BLaER1 treated with 17β-estradiol and CSF1 and Interleukin-3, amounts not matched to agents 10 nM and 100 nM (cell line): ENCODE measurements at regions not wholly inside any gene's neighbourhood (a gene's known extent, or its start where the extent isn't known, plus 50 kb on each side); places are given as distances from the start of the nearest gene placed in this dataset.

Source experiments
- H3K27ac ChIP-seq, 11 experiments: shearing (Covaris generic); formaldehyde crosslinking; 2 replicates each; pipeline ENCODE4 v1.8.1; 2022
- H3K27me3 ChIP-seq, 11 experiments: shearing (Covaris generic); formaldehyde crosslinking; 2 replicates each; pipeline ENCODE4 v1.8.1; 2022
- H3K36me3 ChIP-seq, 11 experiments: shearing (Covaris generic); formaldehyde crosslinking; 2 replicates each; pipeline ENCODE4 v1.8.1; 2022
- H3K4me1 ChIP-seq, 10 experiments: shearing (Covaris generic); formaldehyde crosslinking; 2 replicates each; pipeline ENCODE4 v1.8.1; 2022
- H3K4me2 ChIP-seq, 11 experiments: shearing (Covaris generic); formaldehyde crosslinking; 2 replicates each; pipeline ENCODE4 v1.8.1; 2022
- H3K4me3 ChIP-seq, 10 experiments: shearing (Covaris generic); formaldehyde crosslinking; 2 replicates each; pipeline ENCODE4 v1.8.1; 2022
- H3K9ac ChIP-seq, 11 experiments: shearing (Covaris generic); formaldehyde crosslinking; 2 replicates each; pipeline ENCODE4 v1.8.1; 2022
- H3K9me3 ChIP-seq, 11 experiments: shearing (Covaris generic); formaldehyde crosslinking; replicated peaks in 1 of 11; 2 replicates each; pipeline ENCODE4 v1.8.1; 2022
- H4K20me1 ChIP-seq, 11 experiments: shearing (Covaris generic); formaldehyde crosslinking; 2 replicates each; pipeline ENCODE4 v1.8.1; 2022
- Cebpa-rat ChIP-seq, 11 experiments: shearing (Covaris generic); IDR thresholded peaks; 2 replicates each; pipeline ENCODE4 v1.8.1; 2022

- Histone ChIP-seq H4K20me1 (no peaks in the 10 kb centered on the region), H3K36me3 (no peaks in the 10 kb centered on the region), H3K9me3 (peaks cover 17 to 37% (median 30%) of the 10 kb centered on the region in 11 experiments; a peak in 20 of 22 replicates), H3K9ac (no peak overlapping the region), H3K27me3 (no peaks in the 10 kb centered on the region), H3K4me2 (peak overlapping the region in 8 of 11 experiments; percentile 1 to 53 (median 36); a peak in 14 of 22 replicates), H3K4me1 (peaks cover 13 to 58% (median 51%) of the 10 kb centered on the region in 10 experiments; a peak in 19 of 20 replicates), H3K4me3 (no peak overlapping the region), H3K27ac (no peak overlapping the region)
- no peak for TF ChIP-seq Cebpa-rat (IDR thresholded peaks at IDR 0.05)
Observed at GRCh38 chr15:79167776-79168175, 77.2 kb upstream of the RASGRF1 start.

- Histone ChIP-seq H3K9me3 (peaks cover 17 to 37% (median 30%) of the 10 kb centered on the region in 11 experiments; a peak in 20 of 22 replicates), H3K27ac (no peak overlapping the region), H3K4me3 (no peak overlapping the region), H4K20me1 (no peaks in the 10 kb centered on the region), H3K4me1 (peaks cover 13 to 56% (median 51%) of the 10 kb centered on the region in 10 experiments; a peak in 19 of 20 replicates), H3K36me3 (no peaks in the 10 kb centered on the region), H3K27me3 (no peaks in the 10 kb centered on the region), H3K4me2 (peak overlapping the region in 9 of 11 experiments; percentile 3 to 53 (median 38); a peak in 16 of 22 replicates), H3K9ac (no peak overlapping the region)
- no peak for TF ChIP-seq Cebpa-rat (IDR thresholded peaks at IDR 0.05)
Observed at GRCh38 chr15:79166311-79166955, 75.9 kb upstream of the RASGRF1 start.

GRCh38 chr15:79164465-79164864 is 73.9 kb upstream of the RASGRF1 start:
- no peak overlapping the region for H3K4me3 ChIP-seq
- no peak for TF ChIP-seq Cebpa-rat (IDR thresholded peaks at IDR 0.05)
- no peaks in the 10 kb centered on the region for H4K20me1 ChIP-seq
- H3K4me2 ChIP-seq = no peak overlapping the region
- H3K36me3 ChIP-seq = no peaks in the 10 kb centered on the region
- no peak overlapping the region for H3K9ac ChIP-seq
- H3K9me3 ChIP-seq = peaks cover 17 to 37% (median 30%) of the 10 kb centered on the region in 11 experiments; a peak in 20 of 22 replicates
- H3K27ac ChIP-seq = no peak overlapping the region
- no peaks in the 10 kb centered on the region for H3K27me3 ChIP-seq
- H3K4me1 ChIP-seq = peaks cover 3 to 44% (median 41%) of the 10 kb centered on the region in 10 experiments; a peak in 19 of 20 replicates

GRCh38 chr15:79164043-79164442 is 73.5 kb upstream of the RASGRF1 start:
- no peaks in the 10 kb centered on the region for H3K27me3 ChIP-seq
- H3K9me3 ChIP-seq = peaks cover 17 to 37% (median 30%) of the 10 kb centered on the region in 11 experiments; a peak in 20 of 22 replicates
- peaks cover 0 to 40% (median 37%) of the 10 kb centered on the region in 10 experiments; a peak in 15 of 20 replicates for H3K4me1 ChIP-seq
- no peaks in the 10 kb centered on the region for H4K20me1 ChIP-seq
- no peak overlapping the region for H3K9ac ChIP-seq
- no peak for TF ChIP-seq Cebpa-rat (IDR thresholded peaks at IDR 0.05)
- H3K4me3 ChIP-seq = no peak overlapping the region
- no peak overlapping the region for H3K4me2 ChIP-seq
- H3K36me3 ChIP-seq = no peaks in the 10 kb centered on the region
- no peak overlapping the region for H3K27ac ChIP-seq

GRCh38 chr15:79163395-79163794 is 72.8 kb upstream of the RASGRF1 start:
- no peaks in the 10 kb centered on the region for H3K36me3 ChIP-seq
- no peak overlapping the region for H3K4me2 ChIP-seq
- no peak for TF ChIP-seq Cebpa-rat (IDR thresholded peaks at IDR 0.05)
- H3K9me3 ChIP-seq = peaks cover 17 to 37% (median 30%) of the 10 kb centered on the region in 11 experiments; a peak in 20 of 22 replicates
- no peak overlapping the region for H3K4me3 ChIP-seq
- peaks cover 0 to 33% (median 30%) of the 10 kb centered on the region in 10 experiments; a peak in 15 of 20 replicates for H3K4me1 ChIP-seq
- H4K20me1 ChIP-seq = no peaks in the 10 kb centered on the region
- no peak overlapping the region for H3K9ac ChIP-seq
- no peaks in the 10 kb centered on the region for H3K27me3 ChIP-seq
- H3K27ac ChIP-seq = no peak overlapping the region

GRCh38 chr15:79161837-79162508 is 71.4 kb upstream of the RASGRF1 start:
- TF ChIP-seq Cebpa-rat (IDR thresholded peaks at IDR 0.05) = no peak
- Histone ChIP-seq H3K4me1 (peaks cover 0 to 19% (median 16%) of the 10 kb centered on the region in 10 experiments; a peak in 15 of 20 replicates), H3K36me3 (no peaks in the 10 kb centered on the region), H3K27me3 (no peaks in the 10 kb centered on the region), H3K9ac (no peak overlapping the region), H4K20me1 (no peaks in the 10 kb centered on the region), H3K4me2 (no peak overlapping the region), H3K27ac (no peak overlapping the region), H3K4me3 (no peak overlapping the region), H3K9me3 (peaks cover 17 to 33% (median 29%) of the 10 kb centered on the region in 11 experiments; a peak in 20 of 22 replicates)

- Histone ChIP-seq H3K4me1 (peaks cover 0 to 2% (median 0%) of the 10 kb centered on the region in 10 experiments; a peak in 4 of 20 replicates), H3K36me3 (no peaks in the 10 kb centered on the region), H4K20me1 (no peaks in the 10 kb centered on the region), H3K4me2 (peak overlapping the region in 1 of 11 experiments; percentile 13; a peak in 1 of 22 replicates), H3K27ac (no peak overlapping the region), H3K9me3 (peaks cover 12 to 16% (median 15%) of the 10 kb centered on the region in 11 experiments; a peak in 20 of 22 replicates), H3K9ac (no peak overlapping the region), H3K4me3 (no peak overlapping the region), H3K27me3 (no peaks in the 10 kb centered on the region)
- no peak for TF ChIP-seq Cebpa-rat (IDR thresholded peaks at IDR 0.05)
Observed at GRCh38 chr15:79160211-79160610, 69.6 kb upstream of the RASGRF1 start.

GRCh38 chr15:79157631-79158592 is 67.3 kb upstream of the RASGRF1 start:
- Histone ChIP-seq H3K4me3 (no peak overlapping the region), H3K9ac (no peak overlapping the region), H3K4me1 (peaks cover 0 to 5% (median 0%) of the 10 kb centered on the region in 10 experiments; a peak in 1 of 20 replicates), H3K36me3 (no peaks in the 10 kb centered on the region), H3K4me2 (no peak overlapping the region), H3K27me3 (no peaks in the 10 kb centered on the region), H4K20me1 (no peaks in the 10 kb centered on the region), H3K27ac (no peak overlapping the region), H3K9me3 (no peaks in the 10 kb centered on the region)
- no peak for TF ChIP-seq Cebpa-rat (IDR thresholded peaks at IDR 0.05)
